SK-N-MC (cell line): ENCODE measurements at regions not wholly inside any gene's neighbourhood (a gene's known extent, or its start where the extent isn't known, plus 50 kb on each side); places are given as distances from the start of the nearest gene placed in this dataset.

Experiments
- EZH2 ChIP-seq: fragments of 200-600 bp; sonication (generic); IDR thresholded peaks from one replicate; pipeline ENCODE4 v1.6.1; 2017; ENCODE audit warnings: antibody characterized with exemption
- POLR2AphosphoS5 ChIP-seq: IDR thresholded peaks from 2 replicates; pipeline ENCODE4 v1.6.1; 2012; ENCODE audit warnings: mild to moderate bottlenecking, low read depth, low read length, borderline replicate concordance

GRCh38 chr9:34826999-34827538 is 117.1 kb upstream of the CCL21 start:
- no peak for TF ChIP-seq EZH2
- TF ChIP-seq POLR2AphosphoS5: no peak
